HL-60 (cell line): ENCODE measurements at regions not wholly inside any gene's neighbourhood (a gene's known extent, or its start where the extent isn't known, plus 50 kb on each side); places are given as distances from the start of the nearest gene placed in this dataset.

ENCODE experiments used
- POLR2AphosphoS5 ChIP-seq: IDR thresholded peaks from 2 replicates; pipeline ENCODE4 v1.6.1; 2012; ENCODE audit warnings: low read depth
- TF ChIP-seq, protein P1 (sequence below): IDR thresholded peaks from one replicate; pipeline ENCODE4 v1.5.1; 2011; ENCODE audit warnings: low read length, control low read depth, inconsistent platforms; ENCODE audit not compliant: insufficient read depth

DNA sequence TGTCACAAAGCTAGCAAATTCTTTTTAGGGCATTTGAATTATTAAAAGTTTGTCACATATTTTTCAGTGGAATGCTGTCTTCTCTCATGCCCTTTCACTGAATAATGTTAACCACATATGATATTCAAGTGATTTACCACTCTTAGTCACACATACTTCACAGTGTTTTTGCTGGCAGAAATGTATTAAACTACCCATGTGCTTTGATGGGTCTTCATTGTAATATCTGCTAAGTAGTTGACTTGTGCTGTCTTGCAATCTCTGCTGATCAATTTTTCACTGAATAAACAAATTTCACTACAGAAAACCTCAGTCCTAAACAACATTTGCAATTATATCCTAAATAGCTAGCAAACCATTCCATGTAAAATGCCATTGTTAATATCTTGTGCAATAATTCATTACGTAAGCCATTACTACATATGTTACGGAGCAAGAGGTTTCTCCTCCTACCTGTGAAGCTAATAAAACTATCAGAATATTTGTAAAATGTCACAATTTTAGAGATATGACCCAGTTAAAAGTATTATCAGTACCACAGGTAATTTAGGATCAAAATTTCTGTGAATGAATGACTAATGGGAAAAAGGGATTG lies 64.6 kb upstream of the LMO3 start:
- TF ChIP-seq, protein P1, sequence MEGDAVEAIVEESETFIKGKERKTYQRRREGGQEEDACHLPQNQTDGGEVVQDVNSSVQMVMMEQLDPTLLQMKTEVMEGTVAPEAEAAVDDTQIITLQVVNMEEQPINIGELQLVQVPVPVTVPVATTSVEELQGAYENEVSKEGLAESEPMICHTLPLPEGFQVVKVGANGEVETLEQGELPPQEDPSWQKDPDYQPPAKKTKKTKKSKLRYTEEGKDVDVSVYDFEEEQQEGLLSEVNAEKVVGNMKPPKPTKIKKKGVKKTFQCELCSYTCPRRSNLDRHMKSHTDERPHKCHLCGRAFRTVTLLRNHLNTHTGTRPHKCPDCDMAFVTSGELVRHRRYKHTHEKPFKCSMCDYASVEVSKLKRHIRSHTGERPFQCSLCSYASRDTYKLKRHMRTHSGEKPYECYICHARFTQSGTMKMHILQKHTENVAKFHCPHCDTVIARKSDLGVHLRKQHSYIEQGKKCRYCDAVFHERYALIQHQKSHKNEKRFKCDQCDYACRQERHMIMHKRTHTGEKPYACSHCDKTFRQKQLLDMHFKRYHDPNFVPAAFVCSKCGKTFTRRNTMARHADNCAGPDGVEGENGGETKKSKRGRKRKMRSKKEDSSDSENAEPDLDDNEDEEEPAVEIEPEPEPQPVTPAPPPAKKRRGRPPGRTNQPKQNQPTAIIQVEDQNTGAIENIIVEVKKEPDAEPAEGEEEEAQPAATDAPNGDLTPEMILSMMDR = no peak
- TF ChIP-seq POLR2AphosphoS5 = no peak
